22Rv1 (cell line): ENCODE measurements at regions not wholly inside any gene's neighbourhood (a gene's known extent, or its start where the extent isn't known, plus 50 kb on each side); places are given as distances from the start of the nearest gene placed in this dataset.

Experiments
- CTCF ChIP-seq: fragments of 450-650 bp; IDR thresholded peaks from 2 replicates; pipeline ENCODE4 v1.5.1; 2017; ENCODE audit warnings: mild to moderate bottlenecking
- ZFX ChIP-seq: fragments of 450-650 bp; IDR thresholded peaks from 2 replicates; pipeline ENCODE4 v1.6.1; 2017; ENCODE audit warnings: antibody characterized with exemption, borderline replicate concordance

- TF ChIP-seq CTCF: no peak
- TF ChIP-seq ZFX: no peak
Observed at GRCh38 chr1:4176841-4177240, 276.8 kb upstream of the C1orf174 start.
